Neural progenitor cell (in vitro differentiated cells): ENCODE measurements at regions not wholly inside any gene's neighbourhood (a gene's known extent, or its start where the extent isn't known, plus 50 kb on each side); places are given as distances from the start of the nearest gene placed in this dataset.

Experiments used
- DNase-seq: peaks from one replicate; pipeline ENCODE4 v3.0.0-alpha.2; 2016; ENCODE audit warnings: low spot score
- H2AFZ ChIP-seq: fragments of 200-600 bp; sonication (generic); replicated peaks from 2 replicates; pipeline ENCODE4 v1.6.1; 2016; ENCODE audit warnings: antibody characterized with exemption
- H3F3A ChIP-seq: fragments of 200-600 bp; sonication (generic); 2 replicates; pipeline ENCODE4 v1.6.1; 2016; ENCODE audit warnings: antibody characterized with exemption, low read depth
- H3K27ac ChIP-seq: fragments of 200-600 bp; sonication (generic); 2 replicates; pipeline ENCODE4 v1.5.1; 2016; ENCODE audit warnings: mild to moderate bottlenecking
- H3K27me3 ChIP-seq: fragments of 200-600 bp; sonication (generic); 2 replicates; pipeline ENCODE4 v1.6.1; 2016; ENCODE audit warnings: mild to moderate bottlenecking, moderate library complexity
- H3K36me3 ChIP-seq: fragments of 200-600 bp; sonication (generic); 2 replicates; pipeline ENCODE4 v1.5.1; 2016
- H3K4me1 ChIP-seq: fragments of 200-600 bp; sonication (generic); 2 replicates; pipeline ENCODE4 v1.6.1; 2016; ENCODE audit warnings: mixed run types
- H3K4me2 ChIP-seq: fragments of 200-600 bp; sonication (generic); 2 replicates; pipeline ENCODE4 v1.6.1; 2016
- H3K4me3 ChIP-seq: fragments of 200-600 bp; sonication (generic); 2 replicates; pipeline ENCODE4 v1.5.1; 2016
- H3K79me2 ChIP-seq: fragments of 200-600 bp; sonication (generic); 2 replicates; pipeline ENCODE4 v1.6.1; 2016; ENCODE audit warnings: low read depth
- H3K9ac ChIP-seq: fragments of 200-600 bp; sonication (generic); 2 replicates; pipeline ENCODE4 v1.6.1; 2016
- H3K9me3 ChIP-seq: fragments of 200-600 bp; sonication (generic); 2 replicates; pipeline ENCODE4 v1.5.1; 2016; ENCODE audit warnings: low read depth
- H4K20me1 ChIP-seq: fragments of 200-600 bp; sonication (generic); 2 replicates; pipeline ENCODE4 v1.6.1; 2016; ENCODE audit warnings: low read depth
- H3K27ac Mint-ChIP-seq: 3 replicates; pipeline ENCODE4 v1.8.0; 2021; ENCODE audit warnings: mixed read lengths
- H3K27me3 Mint-ChIP-seq: 2 replicates; pipeline ENCODE4 v1.8.0; 2022; ENCODE audit warnings: low read depth, mild to moderate bottlenecking, inconsistent platforms, moderate library complexity, mixed read lengths; ENCODE audit not compliant: insufficient read depth
- H3K36me3 Mint-ChIP-seq: 3 replicates; pipeline ENCODE4 v1.8.0; 2021; ENCODE audit warnings: mixed read lengths
- H3K4me1 Mint-ChIP-seq: 3 replicates; pipeline ENCODE4 v1.8.0; 2021; ENCODE audit warnings: mixed read lengths
- H3K4me3 Mint-ChIP-seq: 3 replicates; pipeline ENCODE4 v1.8.0; 2021; ENCODE audit warnings: mild to moderate bottlenecking, moderate library complexity, mixed read lengths
- H3K9me3 Mint-ChIP-seq: 3 replicates; pipeline ENCODE4 v1.8.0; 2020; ENCODE audit warnings: mixed read lengths
- CTCF ChIP-seq: fragments of 200-600 bp; sonication (generic); IDR thresholded peaks from 2 replicates; pipeline ENCODE4 v1.5.1; 2017; ENCODE audit warnings: antibody characterized with exemption, mild to moderate bottlenecking
- EZH2 ChIP-seq: fragments of 200-600 bp; sonication (generic); IDR thresholded peaks from 2 replicates; pipeline ENCODE4 v1.6.1; 2017; ENCODE audit warnings: antibody characterized with exemption, mild to moderate bottlenecking, moderate library complexity
- EZH2phosphoT487 ChIP-seq: fragments of 200-600 bp; sonication (generic); IDR thresholded peaks from 2 replicates; pipeline ENCODE4 v1.6.1; 2017; ENCODE audit warnings: antibody characterized with exemption

GRCh38 chr3:68163062-68163461 lies 508.6 kb upstream of the SUCLG2 start:
- Mint-ChIP-seq H3K9me3 (no peaks in the 10 kb centered on the region), H3K27ac (no peak overlapping the region), H3K4me1 (no peaks in the 10 kb centered on the region), H3K4me3 (no peak overlapping the region), H3K36me3 (no peaks in the 10 kb centered on the region), H3K27me3 (no peaks in the 10 kb centered on the region)
- Histone ChIP-seq H3K79me2 (no peaks in the 10 kb centered on the region), H3K4me2 (no peak overlapping the region), H3K4me1 (no peaks in the 10 kb centered on the region), H2AFZ (no peak overlapping the region), H3K9ac (no peak overlapping the region), H3K27ac (no peak overlapping the region), H3K36me3 (no peaks in the 10 kb centered on the region), H3F3A (no peaks in the 10 kb centered on the region), H3K9me3 (no peaks in the 10 kb centered on the region), H4K20me1 (no peaks in the 10 kb centered on the region), H3K27me3 (no peaks in the 10 kb centered on the region), H3K4me3 (no peak overlapping the region)
- TF ChIP-seq CTCF (no peak), EZH2 (no peak), EZH2phosphoT487 (no peak)
- DNase-seq: no peak

GRCh38 chr3:68162644-68163043 lies 508.2 kb upstream of the SUCLG2 start:
- H3K9me3 ChIP-seq: no peaks in the 10 kb centered on the region
- H3F3A ChIP-seq: no peaks in the 10 kb centered on the region
- H3K9ac ChIP-seq: no peak overlapping the region
- no peak overlapping the region for H3K27ac Mint-ChIP-seq
- no peak overlapping the region for H3K27ac ChIP-seq
- H3K36me3 ChIP-seq: no peaks in the 10 kb centered on the region
- no peaks in the 10 kb centered on the region for H3K4me1 ChIP-seq
- H3K4me1 Mint-ChIP-seq: no peaks in the 10 kb centered on the region
- no peak overlapping the region for H3K4me2 ChIP-seq
- H3K27me3 Mint-ChIP-seq: no peaks in the 10 kb centered on the region
- H3K27me3 ChIP-seq: no peaks in the 10 kb centered on the region
- TF ChIP-seq EZH2 (no peak), CTCF (no peak), EZH2phosphoT487 (no peak)
- no peak for DNase-seq
- H4K20me1 ChIP-seq: no peaks in the 10 kb centered on the region
- no peaks in the 10 kb centered on the region for H3K36me3 Mint-ChIP-seq
- no peak overlapping the region for H3K4me3 Mint-ChIP-seq
- no peaks in the 10 kb centered on the region for H3K9me3 Mint-ChIP-seq
- no peak overlapping the region for H3K4me3 ChIP-seq
- H2AFZ ChIP-seq: no peak overlapping the region
- no peaks in the 10 kb centered on the region for H3K79me2 ChIP-seq

GRCh38 chr3:68151359-68151758 lies 496.9 kb upstream of the SUCLG2 start:
- Histone ChIP-seq H3K36me3 (no peaks in the 10 kb centered on the region), H3F3A (no peaks in the 10 kb centered on the region), H3K4me3 (no peak overlapping the region), H2AFZ (no peak overlapping the region), H3K79me2 (no peaks in the 10 kb centered on the region), H3K9ac (no peak overlapping the region), H3K4me2 (no peak overlapping the region), H3K9me3 (no peaks in the 10 kb centered on the region), H3K27ac (no peak overlapping the region), H3K4me1 (no peaks in the 10 kb centered on the region), H3K27me3 (no peaks in the 10 kb centered on the region), H4K20me1 (no peaks in the 10 kb centered on the region)
- Mint-ChIP-seq H3K4me1 (no peaks in the 10 kb centered on the region), H3K36me3 (no peaks in the 10 kb centered on the region), H3K4me3 (no peak overlapping the region), H3K27me3 (peaks cover 3% of the 10 kb centered on the region), H3K27ac (no peak overlapping the region), H3K9me3 (no peaks in the 10 kb centered on the region)
- DNase-seq: no peak
- no peak for TF ChIP-seq EZH2phosphoT487
- TF ChIP-seq EZH2: no peak
- no peak for TF ChIP-seq CTCF

- no peaks in the 10 kb centered on the region for H3K36me3 ChIP-seq
- Mint-ChIP-seq H3K4me1 (no peaks in the 10 kb centered on the region), H3K9me3 (no peaks in the 10 kb centered on the region)
Measured at GRCh38 chr3:68148447-68148846, 494.0 kb upstream of the SUCLG2 start.

More at GRCh38 chr3:68148447-68148846, 494.0 kb upstream of the SUCLG2 start:
- Mint-ChIP-seq H3K36me3 (no peaks in the 10 kb centered on the region), H3K27me3 (peaks cover 3% of the 10 kb centered on the region), H3K4me3 (no peak overlapping the region), H3K27ac (no peak overlapping the region)
- Histone ChIP-seq H4K20me1 (no peaks in the 10 kb centered on the region), H3F3A (no peaks in the 10 kb centered on the region), H3K4me2 (no peak overlapping the region), H3K9me3 (no peaks in the 10 kb centered on the region), H3K79me2 (no peaks in the 10 kb centered on the region), H3K27me3 (no peaks in the 10 kb centered on the region), H3K27ac (no peak overlapping the region), H3K4me3 (no peak overlapping the region), H2AFZ (no peak overlapping the region), H3K9ac (no peak overlapping the region), H3K4me1 (no peaks in the 10 kb centered on the region)
- TF ChIP-seq EZH2 (no peak), CTCF (no peak), EZH2phosphoT487 (no peak)
- DNase-seq: no peak
